ENCODE measurements at regions not wholly inside any gene's neighbourhood (a gene's known extent, or its start where the extent isn't known, plus 50 kb on each side); places are given as distances from the start of the nearest gene placed in this dataset.

DNA sequence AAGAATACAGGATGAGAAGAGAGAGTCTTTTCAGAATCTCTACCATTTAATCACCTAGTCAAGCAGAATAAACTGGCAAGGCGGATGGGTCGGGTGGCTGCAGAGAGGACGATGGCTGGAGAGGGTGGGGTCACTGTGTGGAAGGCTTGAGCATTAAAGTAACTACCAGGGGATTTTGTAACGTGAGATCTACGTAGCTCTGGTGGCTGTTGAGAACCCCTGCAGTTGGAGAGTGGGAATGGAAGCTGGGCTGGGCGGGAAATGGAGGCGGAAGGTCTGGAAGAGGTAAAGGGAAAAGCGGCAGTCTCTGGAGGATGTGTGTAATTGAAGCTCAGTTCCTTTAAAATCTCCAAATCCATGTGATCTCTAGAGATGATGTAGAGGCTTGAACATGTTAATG is 135.0 kb downstream of the GATA3 start:
- no peak overlapping the region for H3K4me3 Mint-ChIP-seq
- H3K27ac Mint-ChIP-seq, result no peak overlapping the region
- ATAC-seq (ENCODE audit: poor library complexity), result no peak
- intact Hi-C loops (cut with DNase I, micrococcal nuclease), result loop anchor here in 1 of 2 experiments (5.0 kb wide), 1 partner anchor 137 kb away; the partner anchor contains the start of gene GATA3
- H3K4me1 ChIP-seq (ENCODE audit: insufficient read depth, low read length), result peaks cover 10% of the 10 kb centered on the region
- TF ChIP-seq, protein P1, sequence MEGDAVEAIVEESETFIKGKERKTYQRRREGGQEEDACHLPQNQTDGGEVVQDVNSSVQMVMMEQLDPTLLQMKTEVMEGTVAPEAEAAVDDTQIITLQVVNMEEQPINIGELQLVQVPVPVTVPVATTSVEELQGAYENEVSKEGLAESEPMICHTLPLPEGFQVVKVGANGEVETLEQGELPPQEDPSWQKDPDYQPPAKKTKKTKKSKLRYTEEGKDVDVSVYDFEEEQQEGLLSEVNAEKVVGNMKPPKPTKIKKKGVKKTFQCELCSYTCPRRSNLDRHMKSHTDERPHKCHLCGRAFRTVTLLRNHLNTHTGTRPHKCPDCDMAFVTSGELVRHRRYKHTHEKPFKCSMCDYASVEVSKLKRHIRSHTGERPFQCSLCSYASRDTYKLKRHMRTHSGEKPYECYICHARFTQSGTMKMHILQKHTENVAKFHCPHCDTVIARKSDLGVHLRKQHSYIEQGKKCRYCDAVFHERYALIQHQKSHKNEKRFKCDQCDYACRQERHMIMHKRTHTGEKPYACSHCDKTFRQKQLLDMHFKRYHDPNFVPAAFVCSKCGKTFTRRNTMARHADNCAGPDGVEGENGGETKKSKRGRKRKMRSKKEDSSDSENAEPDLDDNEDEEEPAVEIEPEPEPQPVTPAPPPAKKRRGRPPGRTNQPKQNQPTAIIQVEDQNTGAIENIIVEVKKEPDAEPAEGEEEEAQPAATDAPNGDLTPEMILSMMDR (IDR thresholded peaks at IDR 0.05), result no peak
- POLR2A ChIA-PET, result interaction anchor here (1.5 kb wide), 1 partner anchor 131 kb away, joined by 4 read pairs; no protein-coding TSS in a partner anchor
- peaks cover 24% of the 10 kb centered on the region for H3K4me1 Mint-ChIP-seq (ENCODE audit: low read depth)
- no peaks in the 10 kb centered on the region for H3K36me3 ChIP-seq (ENCODE audit: insufficient read depth, low read length)
- H3K36me3 Mint-ChIP-seq (ENCODE audit: low read depth), result no peaks in the 10 kb centered on the region
- DNase-seq, result no peak
- no peaks in the 10 kb centered on the region for H3K9me3 ChIP-seq (ENCODE audit: control insufficient read depth in 1 of 2, insufficient read depth in 1 of 2, low read length in 2 of 2)
- H3K4me3 ChIP-seq (ENCODE audit: low read length), result no peak overlapping the region
- CTCF ChIA-PET, result no interaction called here
- H3K27ac ChIP-seq (ENCODE audit: low read depth in 1 of 2, low read length in 2 of 2), result no peak overlapping the region
- H3K27me3 Mint-ChIP-seq, result no peaks in the 10 kb centered on the region
- no peaks in the 10 kb centered on the region for H3K27me3 ChIP-seq (ENCODE audit: control insufficient read depth in 1 of 2, insufficient read depth in 2 of 2, low read length in 2 of 2)
- H3K9me3 Mint-ChIP-seq, result no peaks in the 10 kb centered on the region

DNA sequence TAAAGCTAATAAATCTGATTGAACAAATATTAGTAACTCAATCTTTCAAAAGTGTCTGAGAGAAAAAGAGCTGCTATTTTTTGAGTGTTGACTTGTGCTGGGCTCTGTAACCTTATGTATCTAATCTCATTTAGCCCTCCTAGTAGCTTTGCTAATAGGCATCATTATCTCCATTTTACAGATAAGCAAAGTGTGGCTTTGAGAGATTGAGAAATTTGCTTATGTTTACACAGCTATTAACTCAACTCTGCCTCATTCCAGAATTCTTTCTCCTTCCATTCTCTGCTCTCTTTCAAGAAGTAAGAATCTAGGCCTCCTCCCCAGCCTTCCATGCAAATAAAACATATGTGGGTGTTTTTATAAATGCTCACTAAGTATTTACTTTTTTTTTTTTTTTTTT is 137.8 kb downstream of the GATA3 start:
- CTCF ChIA-PET, result interaction anchor here (0.7 kb wide), 1 partner anchor 191 kb away, joined by 3 read pairs; no protein-coding TSS in a partner anchor
- DNase-seq (no peak), ATAC-seq (ENCODE audit: poor library complexity) (no peak)
- H3K27ac Mint-ChIP-seq, result no peak overlapping the region
- Histone ChIP-seq H3K4me1 (ENCODE audit: insufficient read depth, low read length) (peaks cover 10% of the 10 kb centered on the region), H3K9me3 (ENCODE audit: control insufficient read depth in 1 of 2, insufficient read depth in 1 of 2, low read length in 2 of 2) (no peaks in the 10 kb centered on the region), H3K27me3 (ENCODE audit: control insufficient read depth in 1 of 2, insufficient read depth in 2 of 2, low read length in 2 of 2) (no peaks in the 10 kb centered on the region), H3K36me3 (ENCODE audit: insufficient read depth, low read length) (no peaks in the 10 kb centered on the region), H3K27ac (ENCODE audit: low read depth in 1 of 2, low read length in 2 of 2) (no peak overlapping the region), H3K4me3 (ENCODE audit: low read length) (no peak overlapping the region)
- no peaks in the 10 kb centered on the region for H3K36me3 Mint-ChIP-seq (ENCODE audit: low read depth)
- intact Hi-C loops (cut with DNase I, micrococcal nuclease), result no loop called here
- H3K9me3 Mint-ChIP-seq, result no peaks in the 10 kb centered on the region
- no peaks in the 10 kb centered on the region for H3K27me3 Mint-ChIP-seq
- POLR2A ChIA-PET, result interaction anchor here (0.6 kb wide), 1 partner anchor 135 kb away, joined by 3 read pairs; no protein-coding TSS in a partner anchor
- H3K4me1 Mint-ChIP-seq (ENCODE audit: low read depth), result peaks cover 14% of the 10 kb centered on the region
- TF ChIP-seq, protein P1 (IDR thresholded peaks at IDR 0.05), result no peak
- H3K4me3 Mint-ChIP-seq, result no peak overlapping the region

DNA sequence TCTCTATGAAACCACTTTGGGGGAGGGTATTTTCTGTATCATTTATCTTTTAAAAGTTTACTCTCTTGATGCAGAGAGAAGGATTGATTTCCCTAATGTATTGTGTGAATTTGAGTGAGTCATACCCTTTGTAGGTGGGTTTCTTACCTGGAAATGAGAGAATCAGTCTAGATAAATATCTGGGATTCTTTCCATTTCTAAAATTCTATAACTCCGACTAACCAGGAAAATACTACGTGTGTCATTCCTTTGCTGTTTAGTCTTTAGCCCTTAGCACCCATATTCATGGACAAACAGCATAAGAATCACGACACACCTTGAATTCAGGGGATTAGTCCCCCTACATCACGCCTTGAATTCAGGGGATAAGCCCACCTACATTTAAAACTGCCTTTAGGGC is 139.1 kb downstream of the GATA3 start:
- DNase-seq (no peak), ATAC-seq (ENCODE audit: poor library complexity) (no peak)
- Mint-ChIP-seq H3K9me3 (no peaks in the 10 kb centered on the region), H3K27me3 (no peaks in the 10 kb centered on the region), H3K4me1 (ENCODE audit: low read depth) (peaks cover 9% of the 10 kb centered on the region), H3K4me3 (no peak overlapping the region), H3K36me3 (ENCODE audit: low read depth) (no peaks in the 10 kb centered on the region), H3K27ac (no peak overlapping the region)
- intact Hi-C loops (cut with DNase I, micrococcal nuclease), result no loop called here
- POLR2A ChIA-PET, result no interaction called here
- no peaks in the 10 kb centered on the region for H3K9me3 ChIP-seq (ENCODE audit: control insufficient read depth in 1 of 2, insufficient read depth in 1 of 2, low read length in 2 of 2)
- no peak overlapping the region for H3K27ac ChIP-seq (ENCODE audit: low read depth in 1 of 2, low read length in 2 of 2)
- H3K36me3 ChIP-seq (ENCODE audit: insufficient read depth, low read length), result no peaks in the 10 kb centered on the region
- CTCF ChIA-PET, result no interaction called here
- H3K27me3 ChIP-seq (ENCODE audit: control insufficient read depth in 1 of 2, insufficient read depth in 2 of 2, low read length in 2 of 2), result no peaks in the 10 kb centered on the region
- TF ChIP-seq, protein P1 (IDR thresholded peaks at IDR 0.05), result no peak
- peaks cover 10% of the 10 kb centered on the region for H3K4me1 ChIP-seq (ENCODE audit: insufficient read depth, low read length)
- no peak overlapping the region for H3K4me3 ChIP-seq (ENCODE audit: low read length)

All from CD4-positive, alpha-beta T cell (primary cell).